GM19452 (cell line): ENCODE measurements at regions not wholly inside any gene's neighbourhood (a gene's known extent, or its start where the extent isn't known, plus 50 kb on each side); places are given as distances from the start of the nearest gene placed in this dataset.
"Not testable (repeated sequence)": the region's sequence is repeated elsewhere in the genome, so short reads cannot be mapped to it uniquely, and the experiment has no call there.

Experiments
- ATAC-seq: cut with Tn5 transposase; IDR thresholded peaks from one replicate; pipeline ENCODE4 v1.9.1; 2021; ENCODE audit not compliant: unreplicated experiment

DNA sequence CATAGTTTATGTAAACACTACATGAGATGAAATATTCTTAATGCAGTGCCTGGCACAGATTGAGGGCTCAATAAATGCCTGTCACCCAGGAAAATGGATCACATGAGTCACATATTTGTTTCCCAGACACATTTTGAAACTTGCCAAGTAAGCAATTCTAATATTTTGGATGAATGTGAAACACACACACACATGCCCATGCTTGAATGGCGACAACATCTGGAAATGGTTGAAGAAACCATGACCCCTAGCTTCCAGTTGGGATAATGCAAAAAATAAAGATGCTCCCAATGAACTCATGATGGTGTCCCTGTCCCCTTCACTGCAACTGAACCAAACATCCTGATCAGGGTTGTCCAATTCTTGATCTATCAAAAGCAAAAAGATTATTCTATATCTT lies 797.3 kb downstream of the XPNPEP1 start:
- ATAC-seq = no peak

DNA sequence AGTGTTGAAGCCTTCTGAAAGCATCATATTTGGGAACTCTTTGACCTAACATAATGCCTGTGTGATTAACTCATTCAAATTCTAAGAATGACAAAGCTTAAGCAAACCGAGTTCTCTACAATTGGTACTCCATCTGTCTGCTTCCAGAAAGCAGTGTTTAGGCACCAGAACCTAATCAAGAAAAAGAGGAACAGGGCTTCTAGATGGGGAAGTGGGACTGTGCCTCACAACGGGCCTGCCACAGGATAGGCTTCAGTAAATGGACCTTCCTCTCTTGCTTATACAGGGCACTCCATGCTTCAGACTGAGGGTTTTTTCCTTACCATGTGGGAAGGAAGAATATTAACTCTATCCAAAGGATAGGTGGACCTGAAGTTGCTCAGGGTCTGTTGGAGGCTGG lies 808.1 kb downstream of the XPNPEP1 start:
- no peak for ATAC-seq

DNA sequence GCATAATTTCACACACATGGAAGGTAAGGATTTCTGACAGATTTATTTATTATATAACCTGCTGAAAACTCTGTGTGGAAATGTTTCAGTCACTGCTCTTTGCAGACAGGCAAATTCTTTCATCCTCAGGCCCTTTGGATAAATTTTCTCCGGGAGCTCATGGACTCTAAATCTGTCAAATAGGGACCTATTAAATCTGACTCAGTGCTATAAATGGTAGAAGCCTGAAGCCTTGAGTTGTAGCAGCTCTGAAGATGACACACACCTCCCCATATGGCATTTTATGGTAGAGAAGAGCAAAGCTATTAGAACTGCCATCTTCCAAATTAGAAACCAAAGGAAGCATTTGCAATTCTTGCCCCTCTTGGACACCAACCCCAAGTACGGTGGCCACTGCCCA lies 808.7 kb downstream of the XPNPEP1 start:
- no peak for ATAC-seq

DNA sequence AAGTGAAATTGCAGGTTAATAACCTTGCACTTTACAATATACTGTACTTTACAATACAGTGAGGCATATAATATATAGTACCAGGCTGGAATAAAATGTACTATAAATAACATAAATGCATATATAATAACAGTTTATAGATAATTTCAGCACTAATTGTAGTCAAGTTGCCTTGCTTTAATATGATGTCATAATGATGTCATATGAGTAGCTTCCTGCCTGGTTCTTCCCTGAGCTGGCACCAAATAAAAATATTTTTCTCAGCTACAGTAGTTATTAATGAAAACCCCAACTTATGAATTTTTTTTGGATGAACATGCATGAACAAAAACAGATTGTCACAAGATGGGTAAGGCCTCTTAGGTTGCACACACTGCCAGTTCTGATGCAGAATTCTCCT lies 816.7 kb downstream of the XPNPEP1 start:
- ATAC-seq = no peak

DNA sequence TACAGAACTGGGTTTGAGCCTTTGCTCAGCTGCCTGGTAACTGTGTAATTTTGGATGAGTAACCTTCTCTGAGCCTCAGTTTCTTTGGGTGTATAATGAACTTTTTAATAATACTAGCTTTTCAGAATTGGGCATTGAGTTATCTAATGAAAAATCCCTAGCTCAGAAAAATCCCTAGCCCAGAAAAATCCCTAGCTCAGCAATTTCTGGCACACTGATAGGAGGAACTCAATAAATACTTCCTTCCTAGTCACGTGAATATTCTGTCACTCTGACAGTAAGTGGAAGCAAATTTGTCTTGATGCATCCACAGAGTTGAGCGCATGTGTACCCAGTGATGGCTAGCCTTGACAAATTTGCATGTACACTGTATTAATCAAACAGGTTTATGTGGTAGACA lies 817.6 kb downstream of the XPNPEP1 start:
- no peak for ATAC-seq

DNA sequence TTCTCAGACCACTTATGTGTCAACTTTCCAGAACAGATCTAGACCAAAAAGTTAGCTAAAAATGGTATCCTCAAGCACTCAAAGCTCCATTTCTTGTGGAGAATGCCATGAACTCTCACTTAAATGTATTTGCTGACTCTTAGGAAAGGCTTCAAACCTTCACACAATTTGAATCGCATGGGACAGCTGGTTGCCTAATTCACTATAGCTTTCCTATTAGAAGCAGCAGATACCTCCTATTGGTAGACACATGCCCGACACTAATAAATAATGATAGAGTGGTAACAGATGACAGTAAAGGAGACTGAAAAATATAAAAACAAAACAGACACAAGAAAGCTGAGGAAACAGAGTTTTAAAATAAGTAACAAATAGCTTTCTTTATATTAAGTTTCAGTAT lies 818.5 kb downstream of the XPNPEP1 start:
- no peak for ATAC-seq

DNA sequence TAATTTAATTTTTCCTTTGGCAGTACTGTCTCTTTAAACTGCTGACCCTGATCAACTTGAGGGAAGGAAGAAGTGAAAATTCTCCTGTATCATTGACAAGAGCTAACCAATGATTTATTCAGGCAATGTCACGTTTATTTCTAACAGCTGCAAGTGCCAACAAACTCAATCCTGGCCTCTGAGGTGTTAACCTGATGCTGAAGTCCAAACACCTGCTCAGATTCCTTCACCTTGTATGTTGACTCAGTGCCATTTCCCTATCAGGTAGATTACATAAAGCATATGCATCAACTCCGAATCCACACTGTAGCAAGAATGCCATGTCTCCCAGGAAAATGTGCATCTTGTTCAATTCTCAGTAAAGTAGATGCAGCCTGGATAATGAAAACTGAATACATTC lies 820.0 kb downstream of the XPNPEP1 start:
- no peak for ATAC-seq

DNA sequence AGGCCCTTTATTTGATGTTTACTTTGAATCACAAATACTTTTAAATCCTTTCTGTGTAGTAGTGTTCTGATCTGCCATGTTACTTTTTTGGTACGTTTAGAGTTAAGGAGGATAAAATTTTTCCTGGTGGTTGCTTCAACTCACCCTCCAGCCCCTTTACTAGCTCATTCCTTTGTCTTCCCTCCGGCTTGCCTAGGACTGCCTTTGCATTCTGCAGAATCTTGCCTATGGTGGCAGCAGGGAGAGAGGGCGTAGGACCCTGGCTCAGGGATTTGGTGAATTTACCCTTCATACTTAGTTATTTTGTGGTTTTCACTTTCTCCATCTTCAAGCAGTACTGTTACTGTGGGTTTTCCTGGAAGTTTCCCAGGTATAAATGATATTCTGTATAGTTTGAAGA lies 833.5 kb downstream of the XPNPEP1 start:
- ATAC-seq = no peak

DNA sequence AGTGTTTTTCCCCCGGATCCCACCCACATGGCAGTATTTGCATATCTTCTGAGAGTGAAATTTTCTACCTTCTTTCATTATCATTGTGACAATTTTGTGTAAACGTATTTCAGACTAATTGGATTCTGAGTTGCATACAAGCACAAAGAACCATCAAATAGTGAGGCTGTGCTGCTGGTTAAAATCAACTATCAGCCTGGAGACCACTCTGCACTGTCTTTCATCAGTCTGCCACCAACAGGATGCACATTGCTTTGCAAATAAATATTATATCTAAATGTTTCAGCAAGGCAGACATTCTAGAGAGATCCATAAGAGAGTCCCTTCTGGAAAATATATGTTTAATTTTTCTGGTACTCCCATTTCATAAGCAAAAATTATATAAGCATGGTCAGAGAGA lies 851.8 kb downstream of the XPNPEP1 start:
- ATAC-seq = no peak

DNA sequence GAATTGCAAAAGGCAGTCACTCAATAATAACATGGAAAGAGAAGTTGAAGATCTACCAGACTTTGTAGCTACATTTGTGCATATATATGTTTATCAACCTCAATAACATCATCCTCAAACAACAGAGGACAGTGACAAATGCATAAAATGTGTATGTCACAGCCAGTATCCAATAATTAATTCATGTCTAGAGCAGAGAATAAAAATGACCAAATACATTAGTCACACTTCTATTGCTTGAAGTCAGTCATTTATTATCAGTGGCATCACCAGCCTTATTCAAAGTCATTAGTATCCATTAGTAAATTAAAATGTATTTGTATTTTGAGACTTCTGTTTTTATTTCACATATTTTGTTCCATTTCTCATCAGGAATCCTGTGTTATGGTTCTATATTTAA lies 852.8 kb downstream of the XPNPEP1 start:
- ATAC-seq = no peak

DNA sequence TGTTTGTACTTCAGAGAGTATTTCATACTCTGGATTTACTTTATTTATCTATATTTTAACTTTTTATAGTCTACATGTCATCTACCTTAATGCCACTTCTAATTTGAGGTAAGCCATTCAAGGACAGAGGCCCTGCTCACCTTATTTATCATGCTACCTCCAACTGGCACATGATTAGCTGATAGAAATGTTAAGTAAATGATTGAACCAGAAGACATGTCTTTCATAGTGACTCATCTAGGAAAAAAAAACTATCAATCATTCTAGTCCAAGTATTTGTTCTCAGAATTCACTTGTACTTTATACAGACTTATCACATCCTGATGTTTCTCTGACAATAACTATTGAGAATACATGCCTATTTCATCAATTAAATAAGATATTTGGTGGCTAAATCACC lies 856.3 kb downstream of the XPNPEP1 start:
- ATAC-seq = no peak

DNA sequence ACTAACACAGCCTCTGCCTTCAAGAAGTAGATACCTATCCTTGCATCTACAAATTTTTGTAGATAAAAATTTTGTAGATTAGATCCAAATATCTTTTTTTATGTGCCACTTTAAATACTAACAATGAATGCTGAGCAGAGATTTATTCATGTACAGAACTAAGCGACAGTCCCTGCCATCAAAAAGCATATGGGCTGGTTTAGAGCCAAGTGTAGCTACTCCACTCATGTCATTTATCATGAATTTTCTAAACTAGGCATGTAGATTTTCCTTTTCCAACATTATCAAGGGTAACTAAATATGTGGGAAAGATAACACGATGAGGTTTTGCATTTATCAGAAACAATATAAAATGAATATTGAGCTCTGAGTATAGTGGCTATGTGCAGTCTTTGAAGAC lies 857.5 kb downstream of the XPNPEP1 start:
- ATAC-seq = no peak

DNA sequence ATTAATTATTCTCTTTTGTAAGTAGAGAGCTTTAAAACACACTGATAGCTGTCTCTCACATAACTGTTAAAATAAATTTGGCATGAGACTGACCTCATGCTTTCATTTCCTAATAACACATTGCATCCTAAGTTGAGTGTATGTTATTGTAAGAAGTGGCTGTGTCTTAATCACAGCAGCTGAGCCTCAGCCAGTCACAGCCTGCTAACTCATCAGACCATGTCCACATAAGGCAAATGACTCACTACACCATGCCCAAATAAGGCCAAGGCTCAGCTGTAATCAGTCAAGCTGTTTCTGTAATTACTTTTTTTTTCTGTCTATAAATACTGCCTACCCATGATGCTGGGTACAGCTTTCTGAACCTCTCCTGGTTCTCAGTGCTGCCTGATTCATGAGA lies 860.9 kb downstream of the XPNPEP1 start:
- ATAC-seq = peak; percentile 58

DNA sequence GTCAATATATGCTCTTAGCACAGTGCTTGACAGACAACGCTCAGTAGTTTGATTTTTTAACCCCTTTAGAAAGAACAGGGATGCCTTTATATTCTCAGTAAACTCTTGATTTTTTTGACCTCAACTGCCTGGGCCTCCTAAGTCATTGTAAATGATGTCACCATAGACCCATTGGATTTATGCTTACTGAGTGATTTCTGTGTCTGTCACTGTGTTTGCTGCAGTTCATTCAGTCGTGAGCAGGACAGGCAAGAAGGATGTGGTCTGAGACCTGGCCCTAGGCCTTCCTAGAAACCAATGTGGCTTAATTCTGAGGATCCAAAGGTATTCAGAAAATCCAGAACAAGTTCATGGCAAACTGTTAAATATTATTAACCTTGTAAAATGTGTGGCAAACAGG lies 868.1 kb downstream of the XPNPEP1 start:
- ATAC-seq = no peak

DNA sequence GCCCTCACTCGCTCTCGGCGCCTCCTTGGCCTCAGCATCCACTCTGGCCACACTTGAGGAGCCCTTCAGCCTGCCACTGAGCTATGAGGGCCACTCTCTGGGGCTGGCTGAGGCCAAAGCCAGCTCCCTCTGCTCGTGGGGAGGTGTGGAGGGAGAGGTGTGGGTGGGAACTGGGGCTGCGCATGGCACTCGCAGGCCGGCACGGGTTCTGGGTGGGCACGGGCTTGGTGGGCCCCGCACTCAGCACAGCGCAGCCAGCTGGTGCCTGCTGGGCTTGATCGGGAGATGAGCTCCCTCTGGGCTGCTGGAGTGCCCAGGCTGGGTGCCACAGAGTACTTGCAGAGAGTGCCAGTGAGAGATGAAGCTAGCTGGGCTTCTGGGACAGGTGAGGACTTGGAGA lies 875.5 kb downstream of the XPNPEP1 start:
- ATAC-seq = no peak

DNA sequence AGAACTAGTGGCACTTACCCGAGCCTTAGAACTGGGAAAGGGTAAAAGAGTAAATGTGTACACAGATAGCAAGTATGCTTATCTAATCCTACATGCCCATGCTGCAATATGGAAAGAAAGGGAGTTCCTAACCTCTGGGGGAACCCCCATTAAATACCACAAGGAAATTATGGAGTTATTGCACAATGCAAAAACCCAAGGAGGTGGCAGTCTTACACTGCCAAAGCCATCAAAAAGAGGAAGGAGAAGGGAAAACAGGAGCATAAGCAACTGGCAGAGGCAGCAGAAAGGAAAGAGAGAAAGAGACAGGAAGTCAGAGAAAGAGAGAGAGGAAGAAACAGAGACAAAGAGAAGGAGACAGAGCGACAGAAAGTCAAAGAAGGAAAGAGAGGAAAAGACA lies 876.9 kb downstream of the XPNPEP1 start:
- not testable (repeated sequence) for ATAC-seq

DNA sequence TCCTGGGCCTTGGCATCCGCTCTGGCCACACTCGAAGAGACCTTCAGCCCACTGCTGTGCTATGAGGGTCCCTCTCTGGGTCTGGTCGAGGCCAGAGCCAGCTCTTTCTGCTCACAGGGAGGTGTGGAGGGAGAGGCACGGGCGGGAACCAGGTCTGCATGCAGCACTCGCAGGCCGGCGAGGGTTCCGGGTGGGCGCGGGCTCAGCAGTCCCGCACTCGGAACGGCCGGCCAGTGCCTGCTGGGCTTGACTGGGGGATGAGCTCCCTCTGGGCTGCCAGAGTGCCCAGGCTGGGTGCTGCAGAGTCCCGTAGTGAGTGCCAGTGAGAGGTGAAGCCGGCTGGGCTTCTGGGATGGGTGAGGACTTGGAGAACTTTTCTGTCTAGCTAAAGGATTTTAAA lies 882.7 kb downstream of the XPNPEP1 start:
- no peak for ATAC-seq

DNA sequence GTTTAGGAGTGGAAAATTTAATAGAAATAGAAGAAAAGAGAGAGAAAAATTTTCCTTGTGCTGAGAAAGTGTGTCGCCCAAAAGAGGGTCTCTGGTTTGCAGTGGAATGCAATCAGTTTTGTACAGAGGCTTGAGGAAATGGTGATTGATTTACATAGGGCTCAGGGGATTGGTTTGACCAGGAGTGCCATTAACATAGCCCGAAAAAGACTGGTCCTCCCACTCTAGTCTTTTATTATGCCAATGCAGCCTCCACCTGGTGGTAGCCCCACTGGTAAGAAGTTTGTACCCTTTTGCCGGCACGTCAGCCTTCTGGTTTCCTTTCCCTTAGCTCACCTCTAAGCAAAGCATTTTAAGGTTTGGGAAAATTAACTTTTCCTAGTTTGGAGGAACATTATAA lies 885.3 kb downstream of the XPNPEP1 start:
- no peak for ATAC-seq

DNA sequence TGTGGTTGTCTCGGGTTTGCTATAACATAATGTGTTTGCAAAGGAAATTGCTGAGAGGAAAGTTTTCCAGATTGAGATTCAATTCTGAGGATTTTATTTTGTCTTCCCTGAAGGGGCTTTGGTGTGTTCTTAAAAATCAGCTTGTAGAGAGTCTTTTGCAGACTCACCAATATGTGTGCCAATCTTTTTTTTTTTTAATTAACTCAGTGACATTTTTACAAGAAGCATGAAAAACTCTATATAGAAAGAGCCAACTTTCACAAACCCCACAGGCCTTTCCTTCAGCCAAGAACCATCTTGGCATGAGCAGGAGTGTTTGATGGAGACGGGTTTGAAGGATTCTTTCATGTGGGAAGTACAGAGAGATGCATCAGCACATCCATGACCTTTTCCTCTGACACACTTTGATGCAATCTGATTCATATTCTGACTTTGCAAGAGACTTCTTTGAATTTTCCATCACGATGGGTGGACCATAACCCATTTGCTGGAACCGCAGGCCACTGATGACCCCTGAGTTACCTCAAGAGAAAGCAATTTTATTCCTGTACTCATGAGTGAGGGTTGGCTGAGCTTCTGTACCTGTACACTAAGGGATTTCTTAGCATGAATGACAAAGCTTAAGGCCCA lies 892.6 kb downstream of the XPNPEP1 start:
- ATAC-seq = no peak

DNA sequence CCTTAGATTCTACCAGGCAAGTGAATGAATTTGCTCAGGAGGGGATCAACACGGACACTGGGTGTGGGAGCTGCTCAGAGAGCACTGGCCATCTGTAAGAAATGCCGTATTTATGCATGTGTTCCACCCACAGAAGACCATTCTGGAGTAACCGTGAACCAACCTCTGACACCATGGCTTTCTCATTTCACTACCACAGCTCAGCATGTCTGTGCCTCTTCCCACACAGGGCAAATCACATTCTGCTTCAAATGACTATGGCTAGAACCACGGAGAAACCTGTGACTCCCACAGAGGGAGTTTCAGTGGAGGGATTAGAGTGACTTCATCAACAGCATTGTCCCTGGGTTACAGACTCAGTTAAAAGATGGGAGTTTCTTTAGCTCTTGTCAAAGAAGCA lies 893.4 kb downstream of the XPNPEP1 start:
- ATAC-seq = no peak

DNA sequence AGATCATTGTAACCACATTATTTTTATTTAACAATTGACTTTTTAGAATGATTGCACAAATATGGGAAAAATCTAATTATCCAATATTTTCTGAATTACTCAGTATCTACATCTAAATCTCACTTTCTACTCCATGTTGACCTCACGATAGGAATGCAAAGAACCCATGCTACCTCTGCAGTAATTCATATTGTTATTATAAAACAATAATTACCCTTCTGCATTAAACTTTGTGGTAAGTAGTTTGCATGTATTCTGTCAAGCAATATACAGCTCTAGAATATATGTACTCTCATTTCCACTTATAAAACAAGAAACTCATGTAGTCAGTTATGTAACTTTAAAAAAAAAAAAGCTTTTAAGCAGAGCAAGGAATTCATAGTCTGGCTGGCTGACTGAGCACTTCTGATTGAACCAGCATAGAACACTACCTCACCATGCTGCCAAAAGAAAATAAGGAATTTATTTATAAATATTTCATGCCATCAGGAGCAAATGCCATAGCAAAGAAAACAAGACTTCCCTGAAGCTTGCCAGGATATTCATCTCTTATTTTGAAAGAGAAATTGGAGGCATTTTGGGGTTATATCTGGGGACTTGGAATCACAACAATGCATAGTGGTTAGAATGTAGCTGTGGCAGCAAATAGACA lies 895.7 kb downstream of the XPNPEP1 start:
- no peak for ATAC-seq

DNA sequence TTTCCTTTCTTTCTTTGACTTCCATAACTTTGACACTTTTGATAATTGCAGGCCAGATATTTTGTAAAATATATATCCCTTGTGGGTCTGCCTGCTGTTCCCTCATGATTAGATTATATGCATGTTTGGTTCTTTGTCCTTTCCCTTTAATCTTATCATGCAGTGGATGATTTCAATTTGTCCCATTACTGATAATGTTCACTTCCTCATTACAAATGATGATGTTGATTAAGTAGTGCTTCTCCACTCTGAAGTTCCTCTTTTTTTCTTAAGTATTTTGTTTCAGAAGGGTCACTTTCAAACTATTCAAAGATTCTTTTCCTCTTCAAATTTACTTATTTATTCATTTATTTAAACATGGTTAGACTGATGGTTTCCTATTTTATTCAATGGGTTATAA lies 898.1 kb downstream of the XPNPEP1 start:
- no peak for ATAC-seq

DNA sequence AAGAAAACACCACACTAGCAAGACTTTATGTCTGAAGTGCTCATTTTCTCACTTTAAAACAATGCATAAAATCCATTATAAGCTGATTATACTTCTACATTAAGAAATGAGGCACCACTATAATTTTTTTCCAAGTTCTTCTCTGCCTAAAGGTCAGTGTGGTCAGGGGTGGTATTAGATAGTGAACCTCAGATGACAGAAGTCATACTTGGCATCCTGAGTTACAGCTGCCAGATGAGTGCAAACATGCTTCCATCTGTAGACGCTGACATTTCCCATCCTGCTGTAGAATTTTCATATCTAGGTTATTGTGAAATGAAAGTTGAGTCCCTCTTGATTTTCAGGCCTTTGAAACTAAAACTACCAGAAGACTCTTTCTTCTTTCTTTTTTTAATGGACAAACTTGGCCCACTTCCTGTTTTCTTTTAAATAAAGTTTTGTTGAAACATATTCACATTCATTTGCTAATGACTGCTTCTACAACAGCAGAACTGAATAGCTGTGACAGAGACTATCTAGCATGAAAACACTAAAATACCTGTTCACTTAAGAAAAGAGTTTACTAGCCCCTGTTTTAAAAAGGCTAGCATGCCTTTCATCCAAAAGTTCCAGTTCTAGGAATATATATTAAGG lies 900.8 kb downstream of the XPNPEP1 start:
- ATAC-seq = no peak
